ENCODE measurements at regions not wholly inside any gene's neighbourhood (a gene's known extent, or its start where the extent isn't known, plus 50 kb on each side); places are given as distances from the start of the nearest gene placed in this dataset.

- TF ChIP-seq CHD1 (IDR thresholded peaks at IDR 0.05; ENCODE audit: low read length) (no peak), NR2C1 (IDR thresholded peaks at IDR 0.05) (no peak), NR2C1 (tag; IDR thresholded peaks at IDR 0.05) (no peak), SRSF1 (IDR thresholded peaks at IDR 0.05; ENCODE audit: low read depth, low read length) (no peak), MCM2 (IDR thresholded peaks at IDR 0.05; ENCODE audit: low read depth) (no peak), KAT2B (IDR thresholded peaks at IDR 0.05; ENCODE audit: low read depth, low read length) (no peak), ZBTB7A (IDR thresholded peaks at IDR 0.05; ENCODE audit: borderline replicate concordance, control insufficient read depth, low read depth, low read length) (no peak), CREB5 (CRISPR knock-in tag; IDR thresholded peaks at IDR 0.05) (no peak)
These were observed 356.5 kb upstream of the IL12A start (continued) for GRCh38 chr3:159632128-159632527.

DNA sequence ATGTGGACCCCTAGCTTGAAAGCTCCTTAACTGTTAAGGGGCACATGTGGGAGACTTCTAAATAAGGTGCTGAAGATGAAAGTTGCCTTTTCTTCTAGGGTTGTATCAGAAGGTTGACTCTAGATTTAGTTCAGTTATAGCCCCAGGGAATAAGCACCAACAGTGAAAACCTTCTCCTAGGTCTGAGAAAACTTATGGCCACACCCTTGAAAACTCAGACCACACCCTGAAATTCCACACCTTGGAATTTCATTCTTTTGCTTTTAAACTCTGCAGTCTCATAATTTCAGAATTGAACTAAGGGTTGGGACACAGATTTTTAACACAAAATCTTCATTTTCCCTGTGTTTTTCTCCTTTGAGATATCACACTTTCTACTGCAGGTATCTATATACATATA is 355.8 kb upstream of the IL12A start:
- Histone ChIP-seq H2AFZ (ENCODE audit: low read depth, low read length) (no peak overlapping the region), H3K9ac (ENCODE audit: insufficient read depth in 1 of 2, low read depth in 2 of 2, low read length in 2 of 2) (no peak overlapping the region), H3K79me2 (ENCODE audit: control insufficient read depth, insufficient read depth, low read length) (no peaks in the 10 kb centered on the region), H4K20me1 (replicated peaks; ENCODE audit: control insufficient read depth, insufficient read depth, low read length) (no peaks in the 10 kb centered on the region), H3K27me3 (ENCODE audit: control insufficient read depth in 2 of 2, insufficient read depth in 2 of 2, low read length in 2 of 2) (no peaks in the 10 kb centered on the region), H3K27ac (ENCODE audit: extremely low read depth, low read depth, low read length) (no peak overlapping the region), H3K36me3 (ENCODE audit: control insufficient read depth, insufficient read depth, low read length) (no peaks in the 10 kb centered on the region), H3K4me1 (replicated peaks in 1 of 2; ENCODE audit: control insufficient read depth in 2 of 2, insufficient read depth in 2 of 2, low read length in 2 of 2) (no peaks in the 10 kb centered on the region), H3K4me3 (no peak overlapping the region), H3K4me2 (ENCODE audit: insufficient read depth, low read length) (no peak overlapping the region), H3K9me1 (ENCODE audit: control insufficient read depth, insufficient read depth, low read length) (no peaks in the 10 kb centered on the region), H3K9me3 (replicated peaks; ENCODE audit: control insufficient read depth, insufficient read depth, low read depth, low read length) (no peaks in the 10 kb centered on the region)
- FAIRE-seq (no peak), DNase-seq (ENCODE audit: extremely low read depth in 1 of 4, low spot score in 3 of 4) (no peak), ATAC-seq (no peak)
- intact Hi-C loops (cut with micrococcal nuclease) (no loop called here), in situ Hi-C loops (cut with MboI) (no loop called here)
- ChIA-PET POLR2A (no interaction called here), CTCF (ENCODE audit: low intra/inter-chr PET ratio) (no interaction called here)
- TF ChIP-seq NR4A1 (CRISPR knock-in tag; IDR thresholded peaks at IDR 0.05) (no peak), NR4A1 (tag; IDR thresholded peaks at IDR 0.05) (no peak), FOXK2 (conservative IDR thresholded peaks at IDR 0.05 in 1 of 2, IDR thresholded peaks at IDR 0.05 in 1 of 2; ENCODE audit: low read depth in 2 of 2) (no peak), ZNF316 (IDR thresholded peaks at IDR 0.05) (no peak), DLX4 (CRISPR knock-in tag; IDR thresholded peaks at IDR 0.05) (no peak), ESRRA (IDR thresholded peaks at IDR 0.05; ENCODE audit: borderline replicate concordance, low read depth) (no peak), HDAC2 (IDR thresholded peaks at IDR 0.05) (no peak), TFAM (CRISPR knock-in tag; conservative IDR thresholded peaks at IDR 0.05) (no peak), ERF (CRISPR knock-in tag; IDR thresholded peaks at IDR 0.05) (no peak)
- TF ChIP-seq, protein P1, sequence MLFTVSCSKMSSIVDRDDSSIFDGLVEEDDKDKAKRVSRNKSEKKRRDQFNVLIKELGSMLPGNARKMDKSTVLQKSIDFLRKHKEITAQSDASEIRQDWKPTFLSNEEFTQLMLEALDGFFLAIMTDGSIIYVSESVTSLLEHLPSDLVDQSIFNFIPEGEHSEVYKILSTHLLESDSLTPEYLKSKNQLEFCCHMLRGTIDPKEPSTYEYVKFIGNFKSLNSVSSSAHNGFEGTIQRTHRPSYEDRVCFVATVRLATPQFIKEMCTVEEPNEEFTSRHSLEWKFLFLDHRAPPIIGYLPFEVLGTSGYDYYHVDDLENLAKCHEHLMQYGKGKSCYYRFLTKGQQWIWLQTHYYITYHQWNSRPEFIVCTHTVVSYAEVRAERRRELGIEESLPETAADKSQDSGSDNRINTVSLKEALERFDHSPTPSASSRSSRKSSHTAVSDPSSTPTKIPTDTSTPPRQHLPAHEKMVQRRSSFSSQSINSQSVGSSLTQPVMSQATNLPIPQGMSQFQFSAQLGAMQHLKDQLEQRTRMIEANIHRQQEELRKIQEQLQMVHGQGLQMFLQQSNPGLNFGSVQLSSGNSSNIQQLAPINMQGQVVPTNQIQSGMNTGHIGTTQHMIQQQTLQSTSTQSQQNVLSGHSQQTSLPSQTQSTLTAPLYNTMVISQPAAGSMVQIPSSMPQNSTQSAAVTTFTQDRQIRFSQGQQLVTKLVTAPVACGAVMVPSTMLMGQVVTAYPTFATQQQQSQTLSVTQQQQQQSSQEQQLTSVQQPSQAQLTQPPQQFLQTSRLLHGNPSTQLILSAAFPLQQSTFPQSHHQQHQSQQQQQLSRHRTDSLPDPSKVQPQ (CRISPR knock-in tag; IDR thresholded peaks at IDR 0.05; ENCODE audit: borderline replicate concordance): no peak
- no TSS peak for BruUV-seq (replicated peaks)
